GM12891 (cell line): ENCODE measurements at regions not wholly inside any gene's neighbourhood (a gene's known extent, or its start where the extent isn't known, plus 50 kb on each side); places are given as distances from the start of the nearest gene placed in this dataset.

Experiments used
- PAX5 ChIP-seq: IDR thresholded peaks from 2 replicates; pipeline ENCODE4 v1.6.1; 2011; ENCODE audit warnings: low read length, moderate library complexity, mild to moderate bottlenecking; ENCODE audit not compliant: insufficient read depth, severe bottlenecking
- POLR2A ChIP-seq: IDR thresholded peaks from 2 replicates; pipeline ENCODE4 v1.6.1; 2011; ENCODE audit warnings: low read depth, low read length, control low read depth
- POLR2AphosphoS5 ChIP-seq: IDR thresholded peaks from 2 replicates; pipeline ENCODE4 v1.6.1; 2011; ENCODE audit warnings: low read depth, low read length, control low read depth
- POU2F2 ChIP-seq: IDR thresholded peaks from 2 replicates; pipeline ENCODE4 v1.6.1; 2011; ENCODE audit warnings: low read depth, mild to moderate bottlenecking, control low read depth, low read length, moderate library complexity
- TAF1 ChIP-seq: IDR thresholded peaks from 2 replicates; pipeline ENCODE4 v1.6.1; 2011; ENCODE audit warnings: low read depth, low read length, control low read depth

DNA sequence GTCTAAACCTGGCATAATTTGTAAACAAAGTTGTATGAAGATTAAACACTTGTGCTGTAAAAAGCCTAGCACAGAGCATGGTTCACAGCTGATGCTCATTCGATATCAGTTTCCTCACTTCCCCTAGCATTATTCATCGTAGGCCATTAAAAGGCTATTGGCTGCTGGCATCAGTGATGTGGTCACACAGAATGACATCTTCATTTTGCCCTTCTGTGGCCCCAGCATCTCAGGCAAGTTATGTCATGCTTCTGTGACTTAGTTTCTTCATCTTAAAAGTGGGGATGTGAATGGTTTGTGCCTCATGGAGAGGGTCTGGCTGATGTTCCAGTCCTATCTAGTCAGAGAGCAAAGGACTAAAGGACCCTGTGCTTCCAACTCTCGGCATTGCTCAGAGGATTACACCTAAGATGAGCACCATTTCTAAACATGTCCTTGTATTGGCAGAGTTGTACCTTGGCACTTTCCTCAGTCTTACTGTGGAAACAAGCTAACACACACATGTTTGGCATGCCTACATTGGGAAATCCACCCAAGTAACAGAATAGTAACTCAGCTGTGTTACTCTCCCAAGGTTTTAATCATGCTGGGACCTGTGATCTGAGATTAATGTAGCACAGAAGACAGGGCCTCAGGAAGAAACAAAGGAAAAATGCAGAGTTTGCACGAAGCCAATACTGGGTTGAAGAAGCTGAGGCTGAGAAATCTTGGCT lies 83.5 kb upstream of the OR9Q1 start:
- TF ChIP-seq POLR2A = no peak
- TF ChIP-seq POU2F2 = no peak
- no peak for TF ChIP-seq PAX5
- TF ChIP-seq POLR2AphosphoS5 = no peak
- no peak for TF ChIP-seq TAF1
